ENCODE measurements at regions not wholly inside any gene's neighbourhood (a gene's known extent, or its start where the extent isn't known, plus 50 kb on each side); places are given as distances from the start of the nearest gene placed in this dataset.

DNA sequence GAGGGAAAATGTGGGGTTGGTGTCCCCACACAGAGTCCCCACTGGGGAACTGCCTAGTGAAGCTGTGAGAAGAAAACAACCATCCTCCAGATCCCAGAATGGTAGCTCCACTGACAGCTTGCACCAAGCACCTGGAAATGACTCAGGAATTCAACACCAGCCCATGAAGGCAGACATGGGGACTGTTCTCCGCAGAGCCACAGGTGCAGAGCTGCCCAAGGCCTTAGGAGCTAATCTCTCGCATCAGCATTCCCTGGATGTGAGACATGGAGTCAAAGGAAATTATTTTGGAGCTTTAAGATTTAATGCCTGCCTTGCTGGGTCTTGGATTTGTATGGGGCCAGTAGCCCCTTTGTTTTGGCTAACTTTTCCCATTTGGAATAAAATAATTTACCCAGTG lies 367.9 kb downstream of the FAM133A start:
- H3K27ac Mint-ChIP-seq: no peak overlapping the region

DNA sequence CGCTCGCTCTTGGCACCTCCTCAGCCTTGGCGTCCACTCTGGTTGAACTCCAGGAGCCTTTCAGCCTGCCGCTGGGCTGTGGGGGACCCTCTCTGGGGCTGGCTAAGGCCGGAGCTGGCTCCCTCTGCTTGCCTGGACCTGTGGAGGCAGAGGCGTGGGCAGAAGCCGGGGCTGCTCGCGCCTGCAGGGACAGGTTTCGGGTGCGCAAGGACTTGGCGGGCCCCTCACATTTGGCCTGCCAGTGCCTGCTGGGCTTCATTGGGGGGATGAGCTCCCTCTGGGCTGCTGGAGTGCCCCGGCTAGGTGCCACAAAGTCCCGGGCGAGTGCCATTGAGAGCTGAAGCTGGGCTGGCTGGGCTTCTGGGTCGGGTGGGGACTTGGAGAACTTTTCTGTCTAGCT lies 371.7 kb downstream of the FAM133A start:
- Mint-ChIP-seq H3K4me1 (ENCODE audit: low read depth) (peaks cover 6% of the 10 kb centered on the region), H3K27ac (no peak overlapping the region), H3K27me3 (no peaks in the 10 kb centered on the region), H3K36me3 (ENCODE audit: insufficient read depth) (no peaks in the 10 kb centered on the region), H3K9me3 (ENCODE audit: low read depth) (peaks cover 7% of the 10 kb centered on the region), H3K4me3 (ENCODE audit: low read depth) (no peak overlapping the region)
- no peak for DNase-seq (ENCODE audit: low spot score, unreplicated experiment)
- TF ChIP-seq, protein P1, sequence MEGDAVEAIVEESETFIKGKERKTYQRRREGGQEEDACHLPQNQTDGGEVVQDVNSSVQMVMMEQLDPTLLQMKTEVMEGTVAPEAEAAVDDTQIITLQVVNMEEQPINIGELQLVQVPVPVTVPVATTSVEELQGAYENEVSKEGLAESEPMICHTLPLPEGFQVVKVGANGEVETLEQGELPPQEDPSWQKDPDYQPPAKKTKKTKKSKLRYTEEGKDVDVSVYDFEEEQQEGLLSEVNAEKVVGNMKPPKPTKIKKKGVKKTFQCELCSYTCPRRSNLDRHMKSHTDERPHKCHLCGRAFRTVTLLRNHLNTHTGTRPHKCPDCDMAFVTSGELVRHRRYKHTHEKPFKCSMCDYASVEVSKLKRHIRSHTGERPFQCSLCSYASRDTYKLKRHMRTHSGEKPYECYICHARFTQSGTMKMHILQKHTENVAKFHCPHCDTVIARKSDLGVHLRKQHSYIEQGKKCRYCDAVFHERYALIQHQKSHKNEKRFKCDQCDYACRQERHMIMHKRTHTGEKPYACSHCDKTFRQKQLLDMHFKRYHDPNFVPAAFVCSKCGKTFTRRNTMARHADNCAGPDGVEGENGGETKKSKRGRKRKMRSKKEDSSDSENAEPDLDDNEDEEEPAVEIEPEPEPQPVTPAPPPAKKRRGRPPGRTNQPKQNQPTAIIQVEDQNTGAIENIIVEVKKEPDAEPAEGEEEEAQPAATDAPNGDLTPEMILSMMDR (IDR thresholded peaks at IDR 0.05; ENCODE audit: unreplicated experiment): no peak

More for the DNA sequence above, 367.9 kb downstream of the FAM133A start:
- no peaks in the 10 kb centered on the region for H3K27me3 Mint-ChIP-seq
- H3K36me3 Mint-ChIP-seq (ENCODE audit: insufficient read depth): no peaks in the 10 kb centered on the region
- no peak for DNase-seq (ENCODE audit: low spot score, unreplicated experiment)
- peaks cover 3% of the 10 kb centered on the region for H3K9me3 Mint-ChIP-seq (ENCODE audit: low read depth)
- TF ChIP-seq, protein P1 (IDR thresholded peaks at IDR 0.05; ENCODE audit: unreplicated experiment): no peak
- no peak overlapping the region for H3K4me3 Mint-ChIP-seq (ENCODE audit: low read depth)
- no peaks in the 10 kb centered on the region for H3K4me1 Mint-ChIP-seq (ENCODE audit: low read depth)

DNA sequence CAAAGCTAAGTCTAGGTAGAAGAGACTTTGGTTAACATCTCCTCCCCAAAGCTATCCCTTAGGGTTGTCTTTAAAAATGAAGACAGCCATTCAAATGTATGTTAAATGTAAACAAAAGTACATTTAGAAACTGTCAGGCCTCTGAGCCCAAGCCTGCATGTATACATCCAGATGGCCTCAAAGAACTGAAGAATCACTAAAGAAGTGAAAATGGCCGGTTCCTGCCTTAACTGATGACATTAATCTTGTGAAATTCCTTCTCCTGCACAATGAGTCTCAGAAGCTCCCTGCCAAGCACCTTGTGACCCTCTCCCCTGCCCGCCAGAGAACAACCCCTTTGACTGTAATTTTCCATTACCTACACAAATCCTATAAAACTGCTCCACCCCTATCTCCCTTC lies 377.9 kb downstream of the FAM133A start:
- H3K27me3 Mint-ChIP-seq: no peaks in the 10 kb centered on the region
- H3K27ac Mint-ChIP-seq: no peak overlapping the region
- no peak for DNase-seq (ENCODE audit: low spot score, unreplicated experiment)
- peaks cover 5% of the 10 kb centered on the region for H3K9me3 Mint-ChIP-seq (ENCODE audit: low read depth)
- H3K36me3 Mint-ChIP-seq (ENCODE audit: insufficient read depth): no peaks in the 10 kb centered on the region
- no peak overlapping the region for H3K4me3 Mint-ChIP-seq (ENCODE audit: low read depth)
- TF ChIP-seq, protein P1 (IDR thresholded peaks at IDR 0.05; ENCODE audit: unreplicated experiment): no peak
- H3K4me1 Mint-ChIP-seq (ENCODE audit: low read depth): peaks cover 11% of the 10 kb centered on the region

DNA sequence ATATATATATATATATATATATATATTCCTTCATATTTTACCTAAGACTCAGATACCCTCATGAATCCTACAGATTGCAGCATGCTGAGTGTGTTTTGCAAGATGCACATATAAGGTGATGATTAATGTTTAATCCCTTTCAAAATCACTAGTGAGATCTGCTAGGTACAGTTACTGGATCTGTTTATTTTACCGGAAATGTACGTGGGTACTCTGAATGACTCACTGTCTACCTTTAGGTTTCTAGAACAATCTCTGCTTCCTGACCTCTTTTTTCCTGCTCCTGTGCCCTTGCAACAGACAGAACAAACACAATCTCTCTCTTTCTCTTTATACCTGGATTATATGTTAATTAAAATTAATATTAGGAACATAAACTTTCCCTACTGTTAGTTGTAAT lies 379.6 kb downstream of the FAM133A start:
- TF ChIP-seq, protein P1 (IDR thresholded peaks at IDR 0.05; ENCODE audit: unreplicated experiment): no peak
- Mint-ChIP-seq H3K27me3 (no peaks in the 10 kb centered on the region), H3K9me3 (ENCODE audit: low read depth) (peaks cover 7% of the 10 kb centered on the region), H3K4me1 (ENCODE audit: low read depth) (peaks cover 18% of the 10 kb centered on the region), H3K4me3 (ENCODE audit: low read depth) (no peak overlapping the region), H3K36me3 (ENCODE audit: insufficient read depth) (no peaks in the 10 kb centered on the region), H3K27ac (no peak overlapping the region)
- DNase-seq (ENCODE audit: low spot score, unreplicated experiment): no peak

DNA sequence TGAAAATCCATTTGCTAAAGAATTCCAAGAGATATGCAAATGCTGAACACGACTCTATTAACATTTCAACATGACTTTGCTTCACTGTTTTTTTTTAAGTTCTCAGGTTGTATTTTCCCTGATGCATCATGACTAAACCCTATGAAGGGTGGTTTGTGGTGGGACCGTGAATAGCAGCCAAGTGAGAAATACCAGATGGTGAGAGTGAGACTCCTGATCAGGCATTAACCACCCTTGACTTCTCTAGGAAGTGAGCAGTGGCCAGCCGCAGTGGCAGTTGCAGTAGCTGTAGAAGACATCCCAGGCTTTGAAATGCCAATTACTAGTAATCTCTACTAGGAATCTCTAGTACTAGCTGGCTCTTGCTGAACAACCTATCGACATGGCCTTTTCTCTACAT lies 383.4 kb downstream of the FAM133A start:
- TF ChIP-seq, protein P1 (IDR thresholded peaks at IDR 0.05; ENCODE audit: unreplicated experiment): no peak
- Mint-ChIP-seq H3K27ac (no peak overlapping the region), H3K4me3 (ENCODE audit: low read depth) (no peak overlapping the region), H3K9me3 (ENCODE audit: low read depth) (peaks cover 3% of the 10 kb centered on the region), H3K27me3 (no peaks in the 10 kb centered on the region), H3K36me3 (ENCODE audit: insufficient read depth) (no peaks in the 10 kb centered on the region), H3K4me1 (ENCODE audit: low read depth) (peaks cover 9% of the 10 kb centered on the region)
- DNase-seq (ENCODE audit: low spot score, unreplicated experiment): no peak
